A673 (cell line): ENCODE measurements at regions not wholly inside any gene's neighbourhood (a gene's known extent, or its start where the extent isn't known, plus 50 kb on each side); places are given as distances from the start of the nearest gene placed in this dataset.

Experiments
- BruUV-seq: library from RNA; stranded (reverse); fragments of 400-500 nt; replicated peaks from 2 replicates; lab custom pipeline; 2021; lab: Mats Ljungman, UMichigan
- CTCF ChIA-PET: fragments of 300-600 bp; sonication (Branson Sonifier 250); formaldehyde crosslinking; loops from one replicate; lab custom pipeline; 2022; ENCODE audit warnings: antibody characterized with exemption; lab: Charles Lee
- POLR2A ChIA-PET: fragments of 300-600 bp; sonication (Branson Sonifier 250); formaldehyde crosslinking; loops from one replicate; lab custom pipeline; 2022; ENCODE audit warnings: antibody characterized with exemption; ENCODE audit not compliant: low non-redundant PET; lab: Charles Lee
- DNase-seq: peaks from one replicate; pipeline ENCODE4 v3.0.0-alpha.2; 2015; ENCODE audit warnings: low spot score
- H3K27ac ChIP-seq: fragments of 200-600 bp; sonication (generic); 2 replicates; pipeline ENCODE4 v1.5.1; 2016; ENCODE audit warnings: mixed run types, low read depth, mild to moderate bottlenecking, mixed read lengths, antibody characterized with exemption, low read length; ENCODE audit not compliant: poor library complexity, severe bottlenecking
- H3K27me3 ChIP-seq: fragments of 200-600 bp; sonication (generic); replicated peaks from 2 replicates; pipeline ENCODE4 v1.6.1; 2017; ENCODE audit warnings: mixed run types, low read depth, mild to moderate bottlenecking, mixed read lengths, antibody characterized with exemption, low read length; ENCODE audit not compliant: insufficient read depth, poor library complexity
- H3K36me3 ChIP-seq: fragments of 200-600 bp; sonication (generic); 2 replicates; pipeline ENCODE4 v1.6.1; 2016; ENCODE audit warnings: mixed run types, mild to moderate bottlenecking, mixed read lengths, antibody characterized with exemption, low read length; ENCODE audit not compliant: insufficient read depth, poor library complexity, severe bottlenecking
- H3K4me1 ChIP-seq: fragments of 200-600 bp; sonication (generic); 2 replicates; pipeline ENCODE4 v1.6.1; 2017; ENCODE audit warnings: mixed run types, mild to moderate bottlenecking, mixed read lengths, antibody characterized with exemption, low read length; ENCODE audit not compliant: insufficient read depth, poor library complexity, severe bottlenecking
- H3K4me3 ChIP-seq: fragments of 200-600 bp; sonication (generic); 2 replicates; pipeline ENCODE4 v1.5.1; 2016; ENCODE audit warnings: low read depth, mixed run types, mild to moderate bottlenecking, mixed read lengths, low read length; ENCODE audit not compliant: poor library complexity, severe bottlenecking
- H3K9me3 ChIP-seq: fragments of 200-600 bp; sonication (generic); 2 replicates; pipeline ENCODE4 v1.6.1; 2016; ENCODE audit warnings: mixed run types, low read depth, mild to moderate bottlenecking, mixed read lengths, antibody characterized with exemption, low read length; ENCODE audit not compliant: poor library complexity, severe bottlenecking
- CTCF ChIP-seq: fragments of 300-800, 200-600 bp; sonication (generic); conservative IDR thresholded peaks from 2 replicates; pipeline ENCODE4 v1.5.1; 2017; ENCODE audit warnings: low read depth, mild to moderate bottlenecking, antibody characterized with exemption, low read length, moderate library complexity, mixed read lengths
- EZH2 ChIP-seq: fragments of 200-600 bp; sonication (generic); IDR thresholded peaks from 2 replicates; pipeline ENCODE4 v1.6.1; 2017; ENCODE audit warnings: borderline replicate concordance, low read depth, mild to moderate bottlenecking, mixed read lengths, antibody characterized with exemption, low read length; ENCODE audit not compliant: poor library complexity, severe bottlenecking
- intact Hi-C: fragments of 100-400 bp; cut with micrococcal nuclease; formaldehyde crosslinking; loops from one replicate; pipeline ENCODE4 v1.10.0; 2022; ENCODE audit not compliant: unreplicated experiment

DNA sequence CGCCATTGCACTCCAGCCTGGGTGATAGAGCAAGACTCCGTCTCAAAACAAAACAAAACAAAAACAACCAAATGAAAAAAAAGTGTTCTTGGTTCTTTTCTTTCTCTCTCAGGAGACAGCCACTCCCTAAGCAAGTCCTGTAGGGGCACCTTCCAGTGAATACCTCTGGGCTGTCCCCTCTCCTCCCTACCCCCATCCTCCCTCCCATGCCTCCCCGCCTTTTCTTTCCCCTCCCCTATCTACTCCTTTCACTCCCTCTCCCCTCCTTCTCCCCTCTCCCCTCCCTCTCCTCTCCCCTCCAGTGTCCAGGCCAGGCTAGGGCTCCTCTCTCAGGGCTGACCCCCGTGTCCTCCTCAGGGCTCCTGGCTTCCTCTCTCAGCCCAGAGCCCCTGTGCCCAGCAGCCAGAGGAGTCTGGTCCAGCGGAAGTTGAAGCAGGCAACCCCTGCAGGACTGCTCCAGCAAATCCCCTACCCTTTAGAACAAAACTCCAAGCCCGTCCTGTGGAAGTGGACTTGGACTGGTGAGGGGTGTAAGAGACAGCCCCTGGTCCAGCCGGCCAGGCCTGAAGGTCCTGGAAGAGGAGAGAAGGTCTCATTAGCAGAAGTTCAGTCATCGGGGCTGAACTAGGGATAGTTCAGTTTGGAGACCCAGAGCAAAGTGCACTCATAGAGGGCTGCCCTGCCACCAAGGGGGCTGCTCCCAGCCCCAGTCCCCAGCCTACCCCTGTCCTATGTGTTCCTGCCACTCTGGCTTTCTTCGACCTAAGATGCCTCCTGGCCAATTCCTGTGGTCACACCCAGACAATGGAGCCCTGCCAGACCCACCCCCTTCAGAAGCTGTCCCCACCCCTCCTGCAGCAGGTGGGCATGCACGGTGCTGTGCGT lies 79.8 kb upstream of the IQSEC1 start:
- Histone ChIP-seq H3K9me3 (peaks cover 3% of the 10 kb centered on the region), H3K27me3 (peaks cover 10% of the 10 kb centered on the region), H3K27ac (no peak overlapping the region), H3K36me3 (no peaks in the 10 kb centered on the region), H3K4me3 (no peak overlapping the region), H3K4me1 (no peaks in the 10 kb centered on the region)
- ChIA-PET CTCF (no interaction called here), POLR2A (no interaction called here)
- no peak for DNase-seq
- TF ChIP-seq EZH2 (no peak), CTCF (no peak)
- intact Hi-C loops: no loop called here
- no TSS peak for BruUV-seq

DNA sequence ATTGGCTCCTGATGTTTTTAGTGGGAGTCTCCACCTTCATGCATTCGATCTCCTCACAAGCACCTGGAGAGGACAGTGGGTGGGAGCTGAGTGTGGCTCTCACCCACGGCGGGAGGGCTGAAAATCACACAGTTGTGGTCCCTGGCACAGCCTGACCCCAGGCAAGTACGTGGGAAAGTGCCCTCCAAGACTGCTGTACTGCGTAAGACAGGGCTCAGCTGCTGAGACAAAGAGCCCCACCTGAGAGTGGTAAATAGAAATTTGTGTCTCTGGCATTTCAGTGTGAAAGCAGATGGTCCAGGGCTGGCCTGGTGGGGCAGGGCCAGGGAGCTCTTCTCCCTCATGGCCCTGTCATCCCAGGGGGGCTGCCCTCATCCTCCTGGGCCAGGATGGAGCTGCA lies 77.4 kb upstream of the IQSEC1 start:
- CTCF ChIA-PET: no interaction called here
- Histone ChIP-seq H3K9me3 (peaks cover 3% of the 10 kb centered on the region), H3K36me3 (no peaks in the 10 kb centered on the region), H3K27ac (no peak overlapping the region), H3K27me3 (peaks cover 10% of the 10 kb centered on the region), H3K4me3 (no peak overlapping the region), H3K4me1 (no peaks in the 10 kb centered on the region)
- intact Hi-C loops: no loop called here
- no peak for DNase-seq
- POLR2A ChIA-PET: no interaction called here
- no TSS peak for BruUV-seq
- no peak for TF ChIP-seq EZH2
- TF ChIP-seq CTCF: no peak

DNA sequence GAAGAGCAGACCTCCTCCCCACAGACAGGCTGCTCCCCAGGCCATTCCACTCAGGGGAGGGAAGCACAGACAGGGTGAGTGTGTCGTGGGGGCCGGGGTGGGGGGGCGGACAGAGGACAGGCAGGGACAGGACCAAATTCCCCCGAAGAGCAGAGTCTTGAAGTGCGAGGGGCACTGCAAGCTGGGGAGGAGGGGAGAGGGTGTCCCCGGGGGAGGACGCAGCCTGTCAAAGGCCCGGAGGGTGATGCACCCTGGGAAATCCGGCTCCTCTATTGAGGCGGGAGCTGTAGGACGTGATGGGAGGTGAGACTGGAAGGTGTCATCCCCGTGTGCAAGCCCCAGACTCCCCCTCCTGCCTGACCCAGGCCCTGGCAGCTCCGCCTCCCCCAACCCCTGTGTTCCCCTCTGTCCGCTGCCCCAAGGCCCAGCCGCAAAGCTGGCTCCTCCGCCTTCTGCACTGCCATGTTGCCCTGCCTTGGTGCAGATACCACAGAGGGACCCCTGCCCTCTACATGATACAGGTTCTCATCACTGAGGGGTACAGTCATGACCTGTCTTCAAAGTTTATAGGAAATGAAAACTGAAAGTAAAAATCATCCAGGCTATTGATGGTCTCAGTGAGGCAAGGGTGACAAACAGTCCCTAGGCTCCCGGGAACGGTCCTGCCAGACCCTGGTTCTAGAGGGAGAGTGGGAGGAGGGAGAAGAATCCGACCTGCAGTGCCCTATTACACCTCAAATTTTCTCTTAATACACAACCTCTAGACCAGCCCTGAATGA lies 76.3 kb upstream of the IQSEC1 start:
- Histone ChIP-seq H3K36me3 (no peaks in the 10 kb centered on the region), H3K27me3 (peaks cover 10% of the 10 kb centered on the region), H3K9me3 (peaks cover under 1% of the 10 kb centered on the region), H3K4me1 (no peaks in the 10 kb centered on the region), H3K4me3 (no peak overlapping the region), H3K27ac (no peak overlapping the region)
- intact Hi-C loops: no loop called here
- BruUV-seq: no TSS peak
- TF ChIP-seq EZH2: no peak
- no peak for TF ChIP-seq CTCF
- CTCF ChIA-PET: no interaction called here
- POLR2A ChIA-PET: no interaction called here
- DNase-seq: no peak
